Parathyroid adenoma (tissue), 2 donors: ENCODE measurements at regions not wholly inside any gene's neighbourhood (a gene's known extent, or its start where the extent isn't known, plus 50 kb on each side); places are given as distances from the start of the nearest gene placed in this dataset.

Experiments
- H2AFZ ChIP-seq: fragments of 300-600 bp; sonication (generic); one replicate; pipeline ENCODE4 v1.7.0; 2017; ENCODE audit warnings: antibody characterized with exemption, mild to moderate bottlenecking
- H3K27ac ChIP-seq: fragments of 300-600 bp; sonication (generic); one replicate; pipeline ENCODE4 v1.7.0; 2017
- H3K27me3 ChIP-seq: fragments of 300-600 bp; sonication (generic); one replicate; pipeline ENCODE4 v1.7.0; 2017; ENCODE audit warnings: low read length; ENCODE audit not compliant: control insufficient read depth, insufficient read depth
- H3K36me3 ChIP-seq: fragments of 300-600 bp; sonication (generic); one replicate; pipeline ENCODE4 v1.7.0; 2017; ENCODE audit warnings: low read length; ENCODE audit not compliant: control insufficient read depth, insufficient read depth
- H3K4me1 ChIP-seq: fragments of 300-600 bp; sonication (generic); one replicate; pipeline ENCODE4 v1.7.0; 2017; ENCODE audit warnings: control low read depth
- H3K4me2 ChIP-seq: fragments of 300-600 bp; sonication (generic); one replicate; pipeline ENCODE4 v1.7.0; 2017; ENCODE audit warnings: low read length
- H3K4me3 ChIP-seq: fragments of 300-600 bp; sonication (generic); one replicate; pipeline ENCODE4 v1.7.0; 2017; ENCODE audit warnings: low read depth, low read length
- H3K79me2 ChIP-seq: fragments of 300-600 bp; sonication (generic); one replicate; pipeline ENCODE4 v1.7.0; 2017; ENCODE audit warnings: control low read depth
- H3K9ac ChIP-seq: fragments of 300-600 bp; sonication (generic); one replicate; pipeline ENCODE4 v1.7.0; 2017; ENCODE audit warnings: mild to moderate bottlenecking
- H3K9me3 ChIP-seq: fragments of 300-600 bp; sonication (generic); one replicate; pipeline ENCODE4 v1.7.0; 2017; ENCODE audit warnings: low read length; ENCODE audit not compliant: control insufficient read depth
- TF ChIP-seq, protein P1 (sequence below): fragments of 300-600 bp; sonication (generic); IDR thresholded peaks from one replicate; pipeline ENCODE4 v1.7.0; 2017; ENCODE audit warnings: antibody characterized with exemption, mild to moderate bottlenecking
- donor health status: primary hyperparathyroidism.

DNA sequence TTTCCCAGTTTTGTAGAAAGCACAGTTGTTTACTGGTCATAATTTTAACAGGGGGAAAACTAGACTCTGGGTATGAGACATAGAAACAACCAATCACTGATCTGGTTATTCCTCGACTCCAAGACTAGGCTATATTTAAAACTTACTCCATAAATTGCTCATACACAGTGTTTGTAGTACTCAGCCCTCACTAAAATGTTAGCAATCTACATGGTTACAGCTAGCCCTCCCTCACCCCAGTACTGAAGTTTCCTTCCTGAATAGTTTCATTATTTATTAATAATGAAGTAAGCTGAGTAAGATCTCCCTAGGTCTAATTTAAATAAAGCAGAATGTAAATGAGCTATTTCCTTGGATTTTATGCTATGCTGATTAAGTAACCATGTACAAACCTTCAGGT is 275.1 kb downstream of the CDH20 start:
- no peaks in the 10 kb centered on the region for H3K27me3 ChIP-seq
- H3K36me3 ChIP-seq = no peaks in the 10 kb centered on the region
- H3K4me3 ChIP-seq = no peak overlapping the region
- H3K27ac ChIP-seq = no peak overlapping the region
- no peak overlapping the region for H2AFZ ChIP-seq
- H3K9me3 ChIP-seq = no peaks in the 10 kb centered on the region
- peaks cover 8% of the 10 kb centered on the region for H3K4me1 ChIP-seq
- H3K4me2 ChIP-seq = no peak overlapping the region
- no peaks in the 10 kb centered on the region for H3K79me2 ChIP-seq
- H3K9ac ChIP-seq = no peak overlapping the region
- TF ChIP-seq, protein P1, sequence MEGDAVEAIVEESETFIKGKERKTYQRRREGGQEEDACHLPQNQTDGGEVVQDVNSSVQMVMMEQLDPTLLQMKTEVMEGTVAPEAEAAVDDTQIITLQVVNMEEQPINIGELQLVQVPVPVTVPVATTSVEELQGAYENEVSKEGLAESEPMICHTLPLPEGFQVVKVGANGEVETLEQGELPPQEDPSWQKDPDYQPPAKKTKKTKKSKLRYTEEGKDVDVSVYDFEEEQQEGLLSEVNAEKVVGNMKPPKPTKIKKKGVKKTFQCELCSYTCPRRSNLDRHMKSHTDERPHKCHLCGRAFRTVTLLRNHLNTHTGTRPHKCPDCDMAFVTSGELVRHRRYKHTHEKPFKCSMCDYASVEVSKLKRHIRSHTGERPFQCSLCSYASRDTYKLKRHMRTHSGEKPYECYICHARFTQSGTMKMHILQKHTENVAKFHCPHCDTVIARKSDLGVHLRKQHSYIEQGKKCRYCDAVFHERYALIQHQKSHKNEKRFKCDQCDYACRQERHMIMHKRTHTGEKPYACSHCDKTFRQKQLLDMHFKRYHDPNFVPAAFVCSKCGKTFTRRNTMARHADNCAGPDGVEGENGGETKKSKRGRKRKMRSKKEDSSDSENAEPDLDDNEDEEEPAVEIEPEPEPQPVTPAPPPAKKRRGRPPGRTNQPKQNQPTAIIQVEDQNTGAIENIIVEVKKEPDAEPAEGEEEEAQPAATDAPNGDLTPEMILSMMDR = no peak

DNA sequence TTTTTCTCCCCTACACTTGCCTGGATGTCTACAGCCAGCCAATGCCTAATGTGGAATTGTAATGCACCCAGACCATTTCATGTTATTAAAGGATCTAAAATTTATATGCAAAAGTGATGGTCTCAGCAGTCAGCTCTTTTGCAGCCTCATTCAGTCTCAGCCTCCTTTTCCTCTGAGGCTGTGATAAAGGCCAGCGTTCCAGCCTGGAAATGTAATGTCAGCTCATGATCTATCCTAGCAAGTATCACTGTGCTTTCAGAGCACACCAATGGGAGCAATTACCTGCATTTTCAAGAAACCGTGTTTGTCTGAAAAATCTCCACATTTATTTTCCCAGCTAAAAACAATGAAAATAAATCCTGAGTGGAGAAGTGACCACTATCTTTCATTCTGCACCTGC is 274.6 kb downstream of the CDH20 start:
- H3K27ac ChIP-seq = no peak overlapping the region
- TF ChIP-seq, protein P1 = no peak
- H3K4me1 ChIP-seq = peaks cover 8% of the 10 kb centered on the region
- no peak overlapping the region for H3K9ac ChIP-seq
- H3K4me3 ChIP-seq = no peak overlapping the region
- H3K9me3 ChIP-seq = no peaks in the 10 kb centered on the region
- no peaks in the 10 kb centered on the region for H3K79me2 ChIP-seq
- no peak overlapping the region for H3K4me2 ChIP-seq
- no peak overlapping the region for H2AFZ ChIP-seq
- no peaks in the 10 kb centered on the region for H3K27me3 ChIP-seq
- no peaks in the 10 kb centered on the region for H3K36me3 ChIP-seq

GRCh38 chr18:61606759-61607158 is 273.5 kb downstream of the CDH20 start:
- H3K36me3 ChIP-seq = no peaks in the 10 kb centered on the region
- TF ChIP-seq, protein P1 = no peak
- H2AFZ ChIP-seq = peak overlapping the region; percentile 10
- no peaks in the 10 kb centered on the region for H3K9me3 ChIP-seq
- no peak overlapping the region for H3K4me3 ChIP-seq
- no peak overlapping the region for H3K4me2 ChIP-seq
- H3K79me2 ChIP-seq = no peaks in the 10 kb centered on the region
- H3K27me3 ChIP-seq = no peaks in the 10 kb centered on the region
- no peak overlapping the region for H3K27ac ChIP-seq
- H3K4me1 ChIP-seq = peaks cover 8% of the 10 kb centered on the region
- no peak overlapping the region for H3K9ac ChIP-seq

- Histone ChIP-seq H3K36me3 (no peaks in the 10 kb centered on the region), H3K9ac (no peak overlapping the region), H2AFZ (peak overlapping the region; percentile 10), H3K4me3 (no peak overlapping the region), H3K79me2 (no peaks in the 10 kb centered on the region), H3K4me1 (peaks cover 8% of the 10 kb centered on the region), H3K9me3 (no peaks in the 10 kb centered on the region), H3K4me2 (no peak overlapping the region), H3K27me3 (no peaks in the 10 kb centered on the region), H3K27ac (no peak overlapping the region)
- TF ChIP-seq, protein P1 = no peak
Observed at GRCh38 chr18:61606068-61606660, 272.9 kb downstream of the CDH20 start.

DNA sequence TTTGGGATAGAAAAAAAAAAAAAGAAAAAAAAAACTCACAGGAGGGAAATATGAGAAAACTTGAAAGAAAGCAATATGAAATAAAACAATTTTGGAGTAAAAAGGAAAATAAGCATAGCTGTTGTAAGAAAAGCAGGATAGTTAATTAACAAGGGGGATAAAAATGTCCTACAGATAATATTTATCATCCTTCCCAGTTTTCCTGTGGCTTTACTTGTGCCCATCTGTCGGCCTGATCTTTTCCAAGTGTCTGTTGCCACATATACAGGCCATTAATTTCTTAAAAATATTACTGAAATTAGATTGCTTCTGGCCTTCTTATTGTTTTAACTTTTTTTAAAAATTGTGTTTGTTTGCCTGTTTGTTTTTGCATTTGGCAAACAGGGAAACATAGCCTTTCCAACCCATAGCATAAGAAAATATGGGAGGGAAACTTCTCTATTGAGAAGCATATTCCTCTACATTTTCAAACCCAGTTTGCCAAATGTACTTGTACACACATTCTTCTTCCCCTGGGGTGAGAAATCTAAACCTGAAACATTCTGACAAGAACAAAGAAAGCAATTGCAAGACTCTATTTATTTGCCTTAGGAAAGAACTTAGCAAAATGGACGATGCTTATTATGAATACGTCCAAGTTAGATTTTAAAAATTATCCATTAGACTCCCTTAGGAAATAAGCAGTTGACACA is 272.3 kb downstream of the CDH20 start:
- TF ChIP-seq, protein P1 = no peak
- no peak overlapping the region for H2AFZ ChIP-seq
- H3K79me2 ChIP-seq = no peaks in the 10 kb centered on the region
- H3K27me3 ChIP-seq = no peaks in the 10 kb centered on the region
- no peak overlapping the region for H3K4me3 ChIP-seq
- H3K4me2 ChIP-seq = no peak overlapping the region
- H3K27ac ChIP-seq = no peak overlapping the region
- H3K9ac ChIP-seq = no peak overlapping the region
- no peaks in the 10 kb centered on the region for H3K9me3 ChIP-seq
- H3K36me3 ChIP-seq = no peaks in the 10 kb centered on the region
- H3K4me1 ChIP-seq = peaks cover 8% of the 10 kb centered on the region
